ENCODE measurements at regions not wholly inside any gene's neighbourhood (a gene's known extent, or its start where the extent isn't known, plus 50 kb on each side); places are given as distances from the start of the nearest gene placed in this dataset.

DNA sequence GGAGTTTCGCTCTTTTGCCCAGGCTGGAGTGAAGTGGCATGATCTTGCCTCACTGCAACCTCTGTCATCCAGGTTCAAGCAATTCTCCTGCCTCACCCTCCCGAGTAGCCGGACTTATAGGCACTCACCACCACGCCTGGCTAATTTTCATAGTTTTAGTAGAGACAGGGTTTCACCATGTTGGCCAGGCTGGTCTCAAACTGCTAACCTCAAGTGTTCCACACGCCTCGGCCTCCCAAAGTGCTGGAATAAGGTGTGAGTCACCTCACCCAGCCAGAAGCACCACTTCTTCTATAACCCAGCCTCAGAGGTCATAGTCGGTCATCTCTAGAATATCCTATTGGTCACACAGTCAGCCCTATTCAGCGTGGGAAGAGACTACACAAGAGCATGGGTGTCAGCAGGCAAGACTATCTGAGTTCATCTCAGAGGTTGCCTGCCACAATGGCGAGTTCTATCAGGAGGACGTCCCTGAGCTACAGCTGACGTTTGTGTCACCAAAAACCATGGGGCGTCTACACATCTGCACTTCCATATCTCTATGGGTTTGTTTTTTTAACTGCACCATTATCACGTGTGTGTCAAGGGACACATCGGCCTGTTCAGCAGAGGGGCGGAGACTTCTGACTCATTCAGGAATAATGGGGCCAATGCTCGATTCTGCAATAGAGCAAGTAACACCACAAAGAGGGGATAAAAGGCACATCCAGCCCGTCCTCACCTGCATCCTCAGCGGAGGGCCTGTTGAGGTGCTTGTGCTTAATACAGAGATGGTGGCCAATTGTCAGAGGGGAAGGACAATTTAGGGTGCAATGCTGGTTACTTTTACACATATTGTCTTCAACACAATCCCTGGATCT lies 256.3 kb upstream of the IRF2BP2 start:
- H3K36me3 ChIP-seq (ENCODE audit: control insufficient read depth in 1 of 2, insufficient read depth in 2 of 2, low read length in 2 of 2): no peaks in the 10 kb centered on the region
- no peaks in the 10 kb centered on the region for H3K9me2 ChIP-seq (ENCODE audit: insufficient read depth)
- POLR2A ChIA-PET: no interaction called here
- H3K27me3 ChIP-seq (ENCODE audit: insufficient read depth, low read length): no peaks in the 10 kb centered on the region
- CTCF ChIA-PET: no interaction called here
- peaks cover 0 to 4% of the 10 kb centered on the region in 2 experiments; a peak in 1 of 4 replicates for H3K9me3 ChIP-seq (ENCODE audit: control insufficient read depth in 1 of 2, insufficient read depth in 1 of 2, low read depth in 1 of 2, low read length in 2 of 2)
- peak overlapping the region; percentile 73 for H3K4me2 ChIP-seq (ENCODE audit: low read length)
- H3K79me2 ChIP-seq (ENCODE audit: insufficient read depth, low read length): no peaks in the 10 kb centered on the region
- RAD21 ChIA-PET (ENCODE audit: low non-redundant PET in 1 of 2, low total read pairs in 2 of 2, uncharacterized antibody in 2 of 2, unreplicated experiment in 2 of 2): no interaction called here
- no peak overlapping the region for H3K9ac ChIP-seq (ENCODE audit: low read length)
- DNase-seq (ENCODE audit: low read depth, low spot score) (peak; percentile 61), ATAC-seq (peak; percentile 81)
- H3K27ac ChIP-seq (ENCODE audit: low read depth, low read length): no peak overlapping the region
- peak overlapping the region in 1 of 2 experiments; percentile 8; a peak in 1 of 4 replicates for H3K4me3 ChIP-seq (replicated peaks in 1 of 2; ENCODE audit: low read depth in 1 of 2, low read length in 2 of 2)
- H2AFZ ChIP-seq (ENCODE audit: low read depth, low read length, poor library complexity, severe bottlenecking): peak overlapping the region; percentile 95
- peaks cover 5 to 27% of the 10 kb centered on the region in 2 experiments; a peak in 3 of 4 replicates for H3K4me1 ChIP-seq (ENCODE audit: control insufficient read depth in 1 of 2, insufficient read depth in 2 of 2, low read length in 2 of 2)
- no TSS peak for BruUV-seq (replicated peaks)
- intact Hi-C loops (cut with micrococcal nuclease): loop anchor here (5.0 to 10.0 kb wide), 2 partner anchors 121 to 264 kb away; no protein-coding TSS in a partner anchor
- no peaks in the 10 kb centered on the region for H4K20me1 ChIP-seq (ENCODE audit: insufficient read depth)
- TF ChIP-seq SIN3A (IDR thresholded peaks at IDR 0.05; ENCODE audit: low read depth): no peak
- TF ChIP-seq, protein P1, sequence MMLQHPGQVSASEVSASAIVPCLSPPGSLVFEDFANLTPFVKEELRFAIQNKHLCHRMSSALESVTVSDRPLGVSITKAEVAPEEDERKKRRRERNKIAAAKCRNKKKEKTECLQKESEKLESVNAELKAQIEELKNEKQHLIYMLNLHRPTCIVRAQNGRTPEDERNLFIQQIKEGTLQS (IDR thresholded peaks at IDR 0.05): no peak
- no peak for TF ChIP-seq ZNF274 (IDR thresholded peaks at IDR 0.05; ENCODE audit: low read depth, low read length)
- TF ChIP-seq TCF7L2 (IDR thresholded peaks at IDR 0.05; ENCODE audit: borderline replicate concordance, extremely low read depth, insufficient read depth, insufficient read length): no peak
- no peak for TF ChIP-seq REST (IDR thresholded peaks at IDR 0.05; ENCODE audit: low read depth)
- TF ChIP-seq SP1 (IDR thresholded peaks at IDR 0.05; ENCODE audit: low read depth): peak; percentile 71
- no peak; the same call in 1 of the 2 replicates for TF ChIP-seq POLR2AphosphoS5 (IDR thresholded peaks at IDR 0.05; ENCODE audit: low read depth, low read length)
- TF ChIP-seq SRF (IDR thresholded peaks at IDR 0.05; ENCODE audit: low read depth): no peak
- TF ChIP-seq, protein P2, sequence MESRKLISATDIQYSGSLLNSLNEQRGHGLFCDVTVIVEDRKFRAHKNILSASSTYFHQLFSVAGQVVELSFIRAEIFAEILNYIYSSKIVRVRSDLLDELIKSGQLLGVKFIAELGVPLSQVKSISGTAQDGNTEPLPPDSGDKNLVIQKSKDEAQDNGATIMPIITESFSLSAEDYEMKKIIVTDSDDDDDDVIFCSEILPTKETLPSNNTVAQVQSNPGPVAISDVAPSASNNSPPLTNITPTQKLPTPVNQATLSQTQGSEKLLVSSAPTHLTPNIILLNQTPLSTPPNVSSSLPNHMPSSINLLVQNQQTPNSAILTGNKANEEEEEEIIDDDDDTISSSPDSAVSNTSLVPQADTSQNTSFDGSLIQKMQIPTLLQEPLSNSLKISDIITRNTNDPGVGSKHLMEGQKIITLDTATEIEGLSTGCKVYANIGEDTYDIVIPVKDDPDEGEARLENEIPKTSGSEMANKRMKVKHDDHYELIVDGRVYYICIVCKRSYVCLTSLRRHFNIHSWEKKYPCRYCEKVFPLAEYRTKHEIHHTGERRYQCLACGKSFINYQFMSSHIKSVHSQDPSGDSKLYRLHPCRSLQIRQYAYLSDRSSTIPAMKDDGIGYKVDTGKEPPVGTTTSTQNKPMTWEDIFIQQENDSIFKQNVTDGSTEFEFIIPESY (IDR thresholded peaks at IDR 0.05; ENCODE audit: extremely low read depth, insufficient replicate concordance, low read length): no peak
- TF ChIP-seq YY1 (IDR thresholded peaks at IDR 0.05; ENCODE audit: extremely low read depth, insufficient replicate concordance, low read depth, low read length): no peak
- TF ChIP-seq ZFX (IDR thresholded peaks at IDR 0.05): no peak
- TF ChIP-seq, protein P3, sequence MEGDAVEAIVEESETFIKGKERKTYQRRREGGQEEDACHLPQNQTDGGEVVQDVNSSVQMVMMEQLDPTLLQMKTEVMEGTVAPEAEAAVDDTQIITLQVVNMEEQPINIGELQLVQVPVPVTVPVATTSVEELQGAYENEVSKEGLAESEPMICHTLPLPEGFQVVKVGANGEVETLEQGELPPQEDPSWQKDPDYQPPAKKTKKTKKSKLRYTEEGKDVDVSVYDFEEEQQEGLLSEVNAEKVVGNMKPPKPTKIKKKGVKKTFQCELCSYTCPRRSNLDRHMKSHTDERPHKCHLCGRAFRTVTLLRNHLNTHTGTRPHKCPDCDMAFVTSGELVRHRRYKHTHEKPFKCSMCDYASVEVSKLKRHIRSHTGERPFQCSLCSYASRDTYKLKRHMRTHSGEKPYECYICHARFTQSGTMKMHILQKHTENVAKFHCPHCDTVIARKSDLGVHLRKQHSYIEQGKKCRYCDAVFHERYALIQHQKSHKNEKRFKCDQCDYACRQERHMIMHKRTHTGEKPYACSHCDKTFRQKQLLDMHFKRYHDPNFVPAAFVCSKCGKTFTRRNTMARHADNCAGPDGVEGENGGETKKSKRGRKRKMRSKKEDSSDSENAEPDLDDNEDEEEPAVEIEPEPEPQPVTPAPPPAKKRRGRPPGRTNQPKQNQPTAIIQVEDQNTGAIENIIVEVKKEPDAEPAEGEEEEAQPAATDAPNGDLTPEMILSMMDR (IDR thresholded peaks at IDR 0.05 in 2 of 3, conservative IDR thresholded peaks at IDR 0.05 in 1 of 3; ENCODE audit: borderline replicate concordance in 1 of 3, insufficient read depth in 1 of 3, low read depth in 2 of 3, low read length in 2 of 3): no peak
- TF ChIP-seq EZH2phosphoT487 (IDR thresholded peaks at IDR 0.05; ENCODE audit: borderline replicate concordance): no peak
- TF ChIP-seq CBX3 (IDR thresholded peaks at IDR 0.05; ENCODE audit: low read depth): peak; percentile 66; the same call in 1 of the 2 replicates
- no peak for TF ChIP-seq EZH2 (IDR thresholded peaks at IDR 0.05)
- no peak; the same call in 1 of the 2 replicates for TF ChIP-seq RAD21 (IDR thresholded peaks at IDR 0.05; ENCODE audit: low read depth)
- TF ChIP-seq, protein P4, sequence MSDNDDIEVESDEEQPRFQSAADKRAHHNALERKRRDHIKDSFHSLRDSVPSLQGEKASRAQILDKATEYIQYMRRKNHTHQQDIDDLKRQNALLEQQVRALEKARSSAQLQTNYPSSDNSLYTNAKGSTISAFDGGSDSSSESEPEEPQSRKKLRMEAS (IDR thresholded peaks at IDR 0.05): peak; percentile 71
- no peak for TF ChIP-seq POLR2A (IDR thresholded peaks at IDR 0.05; ENCODE audit: borderline replicate concordance, extremely low read depth, insufficient read depth, insufficient read length)
